ENCODE measurements at regions not wholly inside any gene's neighbourhood (a gene's known extent, or its start where the extent isn't known, plus 50 kb on each side); places are given as distances from the start of the nearest gene placed in this dataset.

GRCh38 chr4:13836946-13837912, 209.7 kb upstream of the BOD1L1 start:
- no peak overlapping the region for H3K4me3 Mint-ChIP-seq
- H3K9me3 Mint-ChIP-seq = peaks cover 0 to 9% (median 0%) of the 10 kb centered on the region in 6 donors

GRCh38 chr4:13840502-13841190, 213.1 kb upstream of the BOD1L1 start:
- no peak for DNase-seq
- Mint-ChIP-seq H3K27me3 (ENCODE audit: low read depth in 3 of 3) (peaks cover 0 to 1% (median 0%) of the 10 kb centered on the region in 3 donors), H3K4me1 (no peaks in the 10 kb centered on the region), H3K36me3 (no peaks in the 10 kb centered on the region), H3K4me3 (no peak overlapping the region), H3K9me3 (peaks cover 0 to 12% (median under 1%) of the 10 kb centered on the region in 6 donors), H3K27ac (no peak overlapping the region)

More at GRCh38 chr4:13836946-13837912, 209.7 kb upstream of the BOD1L1 start:
- Mint-ChIP-seq H3K36me3 (no peaks in the 10 kb centered on the region), H3K27ac (no peak overlapping the region), H3K4me1 (no peaks in the 10 kb centered on the region), H3K27me3 (ENCODE audit: low read depth in 3 of 3) (no peaks in the 10 kb centered on the region)
- no peak for DNase-seq

GRCh38 chr4:13844740-13845139, 217.2 kb upstream of the BOD1L1 start:
- H3K27me3 Mint-ChIP-seq (ENCODE audit: low read depth in 3 of 3) = peaks cover 0 to 1% (median 1%) of the 10 kb centered on the region in 3 donors
- no peaks in the 10 kb centered on the region for H3K36me3 Mint-ChIP-seq
- H3K4me3 Mint-ChIP-seq = no peak overlapping the region
- H3K27ac Mint-ChIP-seq = no peak overlapping the region
- no peak for DNase-seq
- H3K9me3 Mint-ChIP-seq = peaks cover 0 to 10% (median 4%) of the 10 kb centered on the region in 6 donors
- no peaks in the 10 kb centered on the region for H3K4me1 Mint-ChIP-seq

GRCh38 chr4:13849778-13850177, 222.3 kb upstream of the BOD1L1 start:
- no peaks in the 10 kb centered on the region for H3K4me1 Mint-ChIP-seq
- H3K36me3 Mint-ChIP-seq = no peaks in the 10 kb centered on the region

GRCh38 chr4:13851085-13851940, 223.8 kb upstream of the BOD1L1 start:
- H3K36me3 Mint-ChIP-seq = no peaks in the 10 kb centered on the region
- no peak overlapping the region for H3K4me3 Mint-ChIP-seq
- DNase-seq = no peak
- H3K27ac Mint-ChIP-seq = no peak overlapping the region
- no peaks in the 10 kb centered on the region for H3K4me1 Mint-ChIP-seq
- peaks cover 0 to 12% (median 4%) of the 10 kb centered on the region in 6 donors for H3K9me3 Mint-ChIP-seq
- H3K27me3 Mint-ChIP-seq (ENCODE audit: low read depth in 3 of 3) = peaks cover 0 to 1% (median 0%) of the 10 kb centered on the region in 3 donors

More at GRCh38 chr4:13849778-13850177, 222.3 kb upstream of the BOD1L1 start:
- Mint-ChIP-seq H3K4me3 (no peak overlapping the region), H3K27ac (no peak overlapping the region), H3K27me3 (ENCODE audit: low read depth in 3 of 3) (peaks cover 0 to 1% (median 0%) of the 10 kb centered on the region in 3 donors), H3K9me3 (peaks cover 0 to 10% (median 5%) of the 10 kb centered on the region in 6 donors)
- DNase-seq = no peak

- no peaks in the 10 kb centered on the region for H3K36me3 Mint-ChIP-seq
- H3K4me3 Mint-ChIP-seq = no peak overlapping the region
- no peaks in the 10 kb centered on the region for H3K4me1 Mint-ChIP-seq
Observed at GRCh38 chr4:13852411-13852810, 224.9 kb upstream of the BOD1L1 start.

GRCh38 chr4:13856387-13856786, 228.9 kb upstream of the BOD1L1 start:
- no peaks in the 10 kb centered on the region for H3K27me3 Mint-ChIP-seq (ENCODE audit: low read depth in 3 of 3)
- no peak overlapping the region for H3K4me3 Mint-ChIP-seq
- no peak overlapping the region for H3K27ac Mint-ChIP-seq
- no peak for DNase-seq
- no peaks in the 10 kb centered on the region for H3K4me1 Mint-ChIP-seq
- H3K9me3 Mint-ChIP-seq = peaks cover 0 to 4% (median 0%) of the 10 kb centered on the region in 6 donors
- no peaks in the 10 kb centered on the region for H3K36me3 Mint-ChIP-seq

More at GRCh38 chr4:13852411-13852810, 224.9 kb upstream of the BOD1L1 start:
- H3K27me3 Mint-ChIP-seq (ENCODE audit: low read depth in 3 of 3) = peaks cover 0 to 1% (median 0%) of the 10 kb centered on the region in 3 donors
- DNase-seq = no peak
- no peak overlapping the region for H3K27ac Mint-ChIP-seq
- peaks cover 0 to 8% (median 4%) of the 10 kb centered on the region in 6 donors for H3K9me3 Mint-ChIP-seq

GRCh38 chr4:13857397-13857796, 229.9 kb upstream of the BOD1L1 start:
- no peaks in the 10 kb centered on the region for H3K4me1 Mint-ChIP-seq
- H3K27ac Mint-ChIP-seq = no peak overlapping the region
- no peak for DNase-seq
- peaks cover 0 to 5% (median 1%) of the 10 kb centered on the region in 6 donors for H3K9me3 Mint-ChIP-seq
- no peaks in the 10 kb centered on the region for H3K27me3 Mint-ChIP-seq (ENCODE audit: low read depth in 3 of 3)
- no peaks in the 10 kb centered on the region for H3K36me3 Mint-ChIP-seq
- no peak overlapping the region for H3K4me3 Mint-ChIP-seq

GRCh38 chr4:13857800-13858199, 230.3 kb upstream of the BOD1L1 start:
- no peaks in the 10 kb centered on the region for H3K4me1 Mint-ChIP-seq
- H3K9me3 Mint-ChIP-seq = peaks cover 0 to 7% (median 4%) of the 10 kb centered on the region in 6 donors
- no peaks in the 10 kb centered on the region for H3K27me3 Mint-ChIP-seq (ENCODE audit: low read depth in 3 of 3)
- H3K4me3 Mint-ChIP-seq = no peak overlapping the region
- H3K27ac Mint-ChIP-seq = no peak overlapping the region
- no peaks in the 10 kb centered on the region for H3K36me3 Mint-ChIP-seq
- DNase-seq = no peak

- no peaks in the 10 kb centered on the region for H3K27me3 Mint-ChIP-seq (ENCODE audit: low read depth in 3 of 3)
- no peak overlapping the region for H3K4me3 Mint-ChIP-seq
- peaks cover 2 to 12% (median 6%) of the 10 kb centered on the region in 6 donors for H3K9me3 Mint-ChIP-seq
- H3K36me3 Mint-ChIP-seq = no peaks in the 10 kb centered on the region
- no peak for DNase-seq
- no peaks in the 10 kb centered on the region for H3K4me1 Mint-ChIP-seq
- no peak overlapping the region for H3K27ac Mint-ChIP-seq
Observed at GRCh38 chr4:13859423-13859822, 231.9 kb upstream of the BOD1L1 start.

- Mint-ChIP-seq H3K4me3 (no peak overlapping the region), H3K36me3 (no peaks in the 10 kb centered on the region), H3K9me3 (peaks cover 5 to 13% (median 7%) of the 10 kb centered on the region in 6 donors), H3K27ac (no peak overlapping the region), H3K27me3 (ENCODE audit: low read depth in 3 of 3) (peaks cover 0 to 2% (median 0%) of the 10 kb centered on the region in 3 donors), H3K4me1 (no peaks in the 10 kb centered on the region)
- no peak for DNase-seq
Observed at GRCh38 chr4:13860126-13860525, 232.6 kb upstream of the BOD1L1 start.

- Mint-ChIP-seq H3K27me3 (ENCODE audit: low read depth in 3 of 3) (peaks cover 0 to 3% (median 0%) of the 10 kb centered on the region in 3 donors), H3K4me1 (no peaks in the 10 kb centered on the region), H3K36me3 (no peaks in the 10 kb centered on the region), H3K27ac (no peak overlapping the region), H3K9me3 (peaks cover 5 to 14% (median 10%) of the 10 kb centered on the region in 6 donors), H3K4me3 (no peak overlapping the region)
- DNase-seq = no peak
Observed at GRCh38 chr4:13865871-13866669, 238.5 kb upstream of the BOD1L1 start.

Measured in immature natural killer cell (primary cell).